Fibroblast of lung (primary cell): ENCODE measurements at regions not wholly inside any gene's neighbourhood (a gene's known extent, or its start where the extent isn't known, plus 50 kb on each side); places are given as distances from the start of the nearest gene placed in this dataset.

Source experiments
- CTCF ChIP-seq, 2 donors: IDR thresholded peaks in 1 of 2; conservative IDR thresholded peaks in 1 of 2; 1 replicate in 1 of 2; 2 replicates in 1 of 2; pipeline ENCODE4 v1.5.1; 2011 to 2012; ENCODE audit warnings: low read length in 2 of 2, control low read depth in 1 of 2, inconsistent platforms in 1 of 2, low read depth in 1 of 2, mild to moderate bottlenecking in 1 of 2
- EZH2 ChIP-seq: IDR thresholded peaks from 2 replicates; pipeline ENCODE4 v1.5.1; 2012; ENCODE audit warnings: low read length, control low read depth, mild to moderate bottlenecking; ENCODE audit errors: missing control alignments

GRCh38 chr3:22122567-22122966 lies 371.6 kb upstream of the ZNF385D start:
- TF ChIP-seq EZH2 = no peak
- no peak for TF ChIP-seq CTCF (conservative IDR thresholded peaks at IDR 0.05 in 1 of 2, IDR thresholded peaks at IDR 0.05 in 1 of 2; ENCODE audit: low read depth in 1 of 2, low read length in 2 of 2)
